ENCODE measurements at regions not wholly inside any gene's neighbourhood (a gene's known extent, or its start where the extent isn't known, plus 50 kb on each side); places are given as distances from the start of the nearest gene placed in this dataset.

DNA sequence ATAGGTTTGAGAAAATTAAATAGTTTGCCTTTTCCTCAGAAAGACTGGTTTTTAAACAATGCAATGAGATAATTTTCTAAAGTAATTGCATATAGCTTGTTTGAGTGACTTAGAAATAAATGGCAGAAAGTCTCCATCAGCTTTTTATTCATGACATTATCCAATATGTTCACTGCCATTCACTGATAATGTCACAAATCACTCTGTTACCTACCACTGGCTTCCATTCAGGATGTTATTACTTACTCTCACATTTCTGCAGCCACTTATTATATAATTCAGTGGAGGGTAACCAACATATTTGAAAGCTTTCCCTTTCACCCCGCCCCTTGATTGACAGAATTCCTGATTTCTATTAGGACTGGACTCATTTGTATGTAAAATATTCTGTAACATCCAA is 1583.5 kb downstream of the PCDH18 start:
- TF ChIP-seq POLR2A (IDR thresholded peaks at IDR 0.05; ENCODE audit: low read length) = no peak
- TF ChIP-seq GATA1 (IDR thresholded peaks at IDR 0.05; ENCODE audit: low read depth, low read length) = no peak
- no peak for DNase-seq

DNA sequence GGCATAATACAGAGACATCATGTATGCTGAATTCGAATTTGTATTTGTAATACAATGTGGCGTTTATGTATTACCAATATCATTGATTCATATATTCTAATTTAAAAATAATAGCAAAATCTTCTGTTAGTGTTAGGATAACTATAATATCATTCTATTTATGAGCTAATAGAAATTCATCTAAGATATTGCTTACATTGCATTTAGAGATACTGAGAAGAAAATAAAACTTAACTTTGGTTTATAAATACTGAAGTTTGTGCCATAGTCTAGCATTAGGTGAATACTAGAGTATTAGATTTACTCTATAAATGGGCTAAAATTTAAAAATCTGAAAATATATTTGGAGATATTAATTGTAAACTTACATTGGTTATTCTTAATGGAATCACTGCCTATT is 1590.6 kb downstream of the PCDH18 start:
- TF ChIP-seq POLR2A (IDR thresholded peaks at IDR 0.05; ENCODE audit: low read length) (no peak), GATA1 (IDR thresholded peaks at IDR 0.05; ENCODE audit: low read depth, low read length) (no peak)
- DNase-seq = no peak

DNA sequence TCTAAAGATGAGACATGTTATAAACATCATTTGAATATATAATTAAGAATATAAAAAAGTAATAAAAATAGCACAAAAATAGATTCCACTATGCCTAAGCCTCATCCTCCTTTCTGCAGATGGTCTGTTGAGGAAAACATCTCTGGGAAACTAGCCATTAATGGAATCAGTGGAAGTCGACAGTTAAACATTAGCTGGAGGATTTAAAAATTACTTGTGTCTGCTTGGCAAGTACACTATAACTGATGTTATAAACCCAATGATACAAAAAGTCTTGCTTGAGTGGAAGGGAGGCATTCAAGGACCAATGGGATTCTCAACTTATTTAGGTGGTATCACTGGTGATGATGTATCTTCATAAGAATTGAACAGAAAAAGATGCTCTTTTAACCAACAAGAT is 1598.3 kb downstream of the PCDH18 start:
- DNase-seq = no peak
- TF ChIP-seq GATA1 (IDR thresholded peaks at IDR 0.05; ENCODE audit: low read depth, low read length) (no peak), POLR2A (IDR thresholded peaks at IDR 0.05; ENCODE audit: low read length) (no peak)

DNA sequence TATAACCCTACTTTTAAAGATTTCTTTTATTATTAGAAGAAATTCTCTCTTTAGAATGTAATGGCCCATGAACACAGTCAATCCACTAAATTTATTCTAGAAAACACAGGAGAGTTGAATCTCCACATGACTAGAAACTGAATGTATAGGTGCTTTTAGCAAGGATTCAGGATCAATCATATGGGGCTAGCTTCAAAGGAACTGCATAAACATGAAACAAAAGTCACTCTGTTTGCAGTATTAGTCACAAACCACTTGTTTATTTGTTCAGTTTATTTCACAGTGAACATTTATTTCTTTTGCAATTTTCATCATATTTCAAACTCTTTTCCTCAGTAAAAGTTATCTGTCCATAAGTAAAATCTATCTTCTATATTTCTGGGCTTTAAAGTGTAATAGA is 1604.6 kb downstream of the PCDH18 start:
- DNase-seq = no peak
- TF ChIP-seq POLR2A (IDR thresholded peaks at IDR 0.05; ENCODE audit: low read length) (no peak), GATA1 (IDR thresholded peaks at IDR 0.05; ENCODE audit: low read depth, low read length) (no peak)

DNA sequence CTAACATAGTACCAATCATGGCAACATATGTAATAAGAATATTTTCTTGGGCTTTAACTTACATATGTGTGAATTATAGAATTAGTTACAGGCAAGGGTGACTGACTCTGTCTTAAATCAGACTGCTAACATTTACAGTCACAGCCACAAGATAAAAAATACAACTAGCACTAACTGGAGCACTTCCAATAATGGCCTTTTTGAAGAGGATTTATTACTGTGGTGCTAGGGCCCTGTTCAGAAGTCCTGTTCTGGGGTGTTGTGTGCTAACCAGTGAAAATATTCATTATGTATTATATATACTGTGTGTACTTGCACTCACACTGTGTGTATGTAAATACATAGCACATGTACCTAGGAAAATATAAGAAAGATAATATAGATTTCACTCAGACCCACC is 1611.2 kb downstream of the PCDH18 start:
- TF ChIP-seq POLR2A (IDR thresholded peaks at IDR 0.05; ENCODE audit: low read length) = no peak
- no peak for TF ChIP-seq GATA1 (IDR thresholded peaks at IDR 0.05; ENCODE audit: low read depth, low read length)
- no peak for DNase-seq

DNA sequence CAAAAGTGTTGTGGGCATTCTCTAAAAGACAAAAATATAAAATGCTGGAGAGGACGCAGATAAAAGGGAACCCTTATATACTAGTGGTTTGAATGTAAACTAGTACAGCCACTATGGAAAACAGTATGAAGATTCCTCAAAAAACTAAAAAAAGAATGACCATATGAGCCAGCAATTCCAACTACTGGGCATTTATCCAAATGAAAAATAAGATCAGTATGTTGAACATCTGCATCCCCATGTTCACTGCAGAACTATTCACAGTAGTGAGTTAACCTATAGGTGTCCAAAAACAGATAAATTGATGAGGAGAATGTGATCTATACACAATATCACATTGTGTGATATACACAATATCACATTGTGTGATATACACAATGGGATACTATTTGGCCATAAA is 1615.3 kb downstream of the PCDH18 start:
- no peak for DNase-seq

DNA sequence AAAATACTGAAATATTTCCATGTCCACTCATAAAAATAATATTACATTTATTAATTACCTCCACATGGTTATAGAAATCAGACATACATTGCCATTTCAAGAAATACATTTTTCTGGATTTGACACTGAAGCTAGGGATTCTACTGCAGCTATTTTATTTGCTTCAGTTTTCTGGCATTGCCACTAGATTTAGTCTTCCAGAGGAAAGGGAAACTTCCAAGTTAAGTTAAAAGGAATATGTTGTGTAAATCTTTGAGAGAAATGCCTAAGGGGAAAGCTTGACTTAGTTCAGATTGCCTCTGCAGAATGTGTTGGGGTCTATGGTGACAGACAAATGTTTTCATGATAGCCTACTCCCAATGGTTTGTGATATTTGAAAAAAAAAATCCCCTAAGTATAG is 1631.3 kb downstream of the PCDH18 start:
- TF ChIP-seq GATA1 (IDR thresholded peaks at IDR 0.05; ENCODE audit: low read depth, low read length) = no peak
- TF ChIP-seq POLR2A (IDR thresholded peaks at IDR 0.05; ENCODE audit: low read length) = no peak
- DNase-seq = no peak

More for the DNA sequence above, 1615.3 kb downstream of the PCDH18 start:
- TF ChIP-seq POLR2A (IDR thresholded peaks at IDR 0.05; ENCODE audit: low read length) = no peak
- no peak for TF ChIP-seq GATA1 (IDR thresholded peaks at IDR 0.05; ENCODE audit: low read depth, low read length)

DNA sequence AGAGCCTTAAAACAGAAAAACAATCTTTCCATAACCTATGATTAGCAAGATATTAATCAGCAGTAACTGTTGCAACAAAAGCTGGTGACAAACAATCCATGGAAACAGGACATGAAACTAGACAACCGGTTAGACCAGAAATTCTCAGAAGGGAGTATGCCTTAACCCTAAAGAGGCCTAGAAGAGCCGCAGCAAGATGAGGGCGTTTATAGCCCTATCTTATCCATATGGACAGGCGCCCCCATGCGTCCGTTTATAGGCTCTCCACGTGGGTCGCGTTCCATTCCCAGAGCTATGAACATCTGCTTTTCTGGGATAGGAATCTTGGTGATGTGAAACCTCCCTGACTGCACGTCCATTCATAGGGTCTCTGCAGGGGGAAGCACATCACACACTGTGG is 1662.7 kb upstream of the PABPC4L start:
- peak; percentile 3 to 10 for DNase-seq

DNA sequence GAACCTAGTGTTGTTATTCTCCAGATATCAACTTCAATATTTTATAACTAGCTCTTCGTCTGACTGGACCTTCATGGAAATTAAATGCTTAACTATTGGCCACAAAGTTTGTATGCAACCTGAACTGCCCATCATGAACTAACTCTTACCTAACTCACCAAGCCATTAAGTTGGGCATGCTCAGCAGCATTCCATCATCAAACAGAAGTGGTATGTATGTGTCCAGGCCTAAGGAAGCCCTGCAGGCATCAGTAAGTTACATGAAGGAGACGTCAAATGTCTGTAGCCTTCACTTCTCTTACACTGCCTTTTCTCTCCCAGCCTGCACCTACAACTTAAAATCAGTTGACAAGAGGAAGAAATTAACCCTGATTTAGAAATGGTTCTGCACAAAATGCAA is 1639.2 kb upstream of the PABPC4L start:
- TF ChIP-seq GATA1 (IDR thresholded peaks at IDR 0.05; ENCODE audit: low read depth, low read length) (no peak), POLR2A (IDR thresholded peaks at IDR 0.05; ENCODE audit: low read length) (no peak)
- DNase-seq = no peak

DNA sequence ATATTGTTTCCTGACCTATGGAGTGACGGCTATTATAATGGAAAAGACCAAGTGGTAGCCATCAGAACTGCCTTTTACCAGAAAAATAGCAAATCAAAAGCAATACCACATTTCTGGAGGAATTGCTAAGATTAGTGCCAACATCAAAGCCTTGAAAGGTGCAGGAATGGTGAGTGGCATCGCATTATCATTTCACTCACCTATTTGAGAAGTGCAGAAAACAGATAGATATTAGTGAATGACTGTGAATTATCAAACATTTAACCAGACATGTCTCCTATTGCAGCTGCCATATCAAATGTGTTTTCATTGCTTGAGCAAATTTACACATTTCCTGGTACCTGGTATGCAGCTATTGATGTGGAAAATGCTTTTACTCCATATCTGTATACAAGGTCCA is 1638.1 kb upstream of the PABPC4L start:
- DNase-seq = no peak
- TF ChIP-seq POLR2A (IDR thresholded peaks at IDR 0.05; ENCODE audit: low read length) = no peak
- TF ChIP-seq GATA1 (IDR thresholded peaks at IDR 0.05; ENCODE audit: low read depth, low read length) = no peak

DNA sequence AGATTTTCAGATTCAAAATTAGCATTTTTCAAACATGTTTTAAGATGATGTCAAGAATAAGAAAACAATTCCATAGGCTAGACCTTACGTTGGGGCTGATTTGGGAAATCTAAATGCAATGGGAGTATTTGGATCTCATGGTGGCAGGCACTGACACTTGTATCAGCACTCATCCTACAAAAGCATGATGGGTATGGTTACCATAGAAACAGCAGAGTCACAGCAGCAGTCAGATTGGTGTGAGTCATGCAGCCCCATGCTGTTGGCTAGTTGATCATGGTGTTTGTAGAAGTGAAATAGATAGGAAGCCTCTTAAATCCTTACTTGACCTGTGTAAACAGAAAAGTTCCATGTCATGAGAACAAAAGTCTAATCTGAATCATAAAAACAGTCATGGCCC is 1637.3 kb upstream of the PABPC4L start:
- TF ChIP-seq GATA1 (IDR thresholded peaks at IDR 0.05; ENCODE audit: low read depth, low read length) (no peak), POLR2A (IDR thresholded peaks at IDR 0.05; ENCODE audit: low read length) (no peak)
- DNase-seq = peak; percentile 2 to 25

DNA sequence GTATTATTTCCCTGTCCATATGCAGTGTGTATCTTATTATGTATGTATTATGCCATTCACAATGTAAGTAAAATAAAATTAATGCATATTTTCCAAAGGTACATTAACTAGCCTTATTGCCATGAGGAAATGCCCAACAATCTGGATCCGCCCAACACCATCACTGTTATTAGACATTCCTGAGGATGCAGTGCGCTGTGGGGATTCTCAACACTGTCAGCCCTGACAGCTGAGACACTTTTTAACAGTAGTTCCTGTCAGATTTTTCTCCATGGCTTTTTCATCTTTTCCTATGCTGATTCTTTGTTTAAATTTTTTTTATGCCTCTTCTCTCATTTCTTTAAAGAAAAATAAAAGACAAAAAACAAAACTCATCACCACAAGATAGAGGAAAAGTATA is 1632.9 kb upstream of the PABPC4L start:
- TF ChIP-seq GATA1 (IDR thresholded peaks at IDR 0.05; ENCODE audit: low read depth, low read length) (no peak), POLR2A (IDR thresholded peaks at IDR 0.05; ENCODE audit: low read length) (no peak)
- no peak for DNase-seq

DNA sequence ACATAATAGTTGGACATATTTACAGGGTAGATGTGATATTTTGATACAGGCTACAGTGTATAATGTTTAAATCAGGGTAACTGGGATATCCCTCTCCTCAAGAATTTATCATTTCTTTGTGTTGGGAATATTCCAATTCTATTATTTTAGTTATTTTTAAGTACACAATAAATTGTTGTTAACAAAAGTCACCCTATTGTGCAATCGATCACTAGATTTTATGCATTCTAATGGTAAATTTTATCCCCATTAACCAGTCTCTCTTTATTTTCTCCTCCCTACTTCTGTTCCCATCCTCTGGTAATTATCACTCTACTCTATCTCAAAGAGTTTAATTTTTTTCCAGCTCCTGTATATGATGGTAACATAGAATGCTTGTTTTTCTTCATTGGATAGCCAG is 1631.9 kb upstream of the PABPC4L start:
- TF ChIP-seq GATA1 (IDR thresholded peaks at IDR 0.05; ENCODE audit: low read depth, low read length) (no peak), POLR2A (IDR thresholded peaks at IDR 0.05; ENCODE audit: low read length) (no peak)
- no peak for DNase-seq

DNA sequence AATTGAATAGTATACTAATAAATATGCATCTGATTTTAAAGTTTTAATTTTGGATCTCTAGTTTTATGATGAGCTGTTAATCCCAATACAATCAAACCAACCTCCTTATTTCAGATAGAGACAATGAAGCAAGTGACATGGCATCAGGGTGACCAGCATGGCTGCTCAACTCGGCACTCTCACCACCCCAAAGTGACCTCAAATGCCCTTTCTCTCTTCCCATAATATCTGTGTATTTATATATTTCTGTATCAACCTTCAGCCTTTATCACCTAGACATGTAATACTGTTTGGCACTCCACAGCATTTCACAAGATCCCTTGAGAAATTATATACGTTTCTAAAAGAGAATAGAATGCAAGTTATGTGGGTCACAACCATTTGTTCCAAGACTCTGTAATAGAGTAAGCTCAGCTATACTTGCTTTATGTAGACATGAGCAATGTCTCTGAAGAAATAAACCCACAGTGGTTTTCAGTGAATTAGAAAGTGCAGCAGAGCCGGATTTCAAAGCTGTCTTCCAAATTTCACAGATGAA is 1623.2 kb upstream of the PABPC4L start:
- no peak for DNase-seq
- no peak for TF ChIP-seq POLR2A (IDR thresholded peaks at IDR 0.05; ENCODE audit: low read length)
- no peak for TF ChIP-seq GATA1 (IDR thresholded peaks at IDR 0.05; ENCODE audit: low read depth, low read length)

DNA sequence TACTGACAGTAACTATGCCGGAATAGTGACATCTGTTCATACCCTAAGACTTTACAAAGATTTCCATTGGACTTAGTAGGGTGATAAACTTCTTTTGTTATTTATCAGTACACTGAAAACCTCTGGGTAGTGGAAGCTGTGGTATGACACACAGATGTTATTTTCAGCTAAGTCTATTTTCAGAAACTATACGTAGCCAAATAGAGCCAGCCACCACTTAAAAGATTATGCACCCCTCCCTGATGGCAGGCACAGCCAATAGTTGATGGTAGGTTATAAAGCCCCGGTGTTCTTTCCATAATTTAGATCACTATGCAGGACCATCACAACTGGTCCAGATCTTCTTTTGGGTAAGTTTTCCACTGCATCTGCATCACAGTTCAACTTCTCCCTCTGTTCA is 1603.2 kb upstream of the PABPC4L start:
- no peak for DNase-seq
- TF ChIP-seq GATA1 (IDR thresholded peaks at IDR 0.05; ENCODE audit: low read depth, low read length) = no peak

DNA sequence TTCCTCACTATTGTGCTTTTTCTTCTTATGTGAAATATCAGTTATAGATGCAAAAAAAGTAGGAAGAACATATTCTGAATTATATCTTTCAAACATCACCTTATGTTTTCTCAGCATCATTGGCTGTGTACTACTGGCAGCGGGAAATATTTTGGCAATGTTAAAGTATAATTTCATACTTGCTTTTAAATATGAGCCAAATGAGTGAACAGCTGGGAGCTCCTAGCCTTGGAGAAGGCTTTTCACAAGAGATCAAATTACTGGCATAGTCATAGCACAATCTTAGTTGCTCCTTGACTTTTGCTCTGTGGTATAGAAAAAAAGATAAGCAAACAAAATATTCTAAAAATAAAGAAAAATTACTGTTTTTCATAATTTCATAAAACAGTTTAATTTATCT is 1575.8 kb upstream of the PABPC4L start:
- TF ChIP-seq GATA1 (IDR thresholded peaks at IDR 0.05; ENCODE audit: low read depth, low read length) = no peak
- TF ChIP-seq POLR2A (IDR thresholded peaks at IDR 0.05; ENCODE audit: low read length) = no peak
- DNase-seq = no peak

Data from erythroblast (primary cell).